K562 (cell line): ENCODE measurements at regions not wholly inside any gene's neighbourhood (a gene's known extent, or its start where the extent isn't known, plus 50 kb on each side); places are given as distances from the start of the nearest gene placed in this dataset.

Experiments used
- ATAC-seq: fragments of 200-7000 bp; cut with Tn5 transposase; 3 replicates; pipeline ENCODE4 v1.9.1; 2020; ENCODE audit warnings: moderate library complexity
- BruUV-seq: library from RNA; stranded (reverse); fragments of 400-500 nt; replicated peaks from 2 replicates; lab custom pipeline; 2021; lab: Mats Ljungman, UMichigan
- CTCF ChIA-PET: fragments of 300-600 bp; formaldehyde crosslinking; extraction: SDS; loops from one replicate; lab custom pipeline; 2021; ENCODE audit warnings: low intra/inter-chr PET ratio; lab: Yijun Ruan, JAX
- POLR2A ChIA-PET: fragments of 300-600, 350-650 bp; sonication (Branson Sonifier 250); formaldehyde crosslinking; extraction: SDS; loops from one replicate; lab custom pipeline; 2021; ENCODE audit warnings: antibody characterized with exemption, inconsistent platforms; lab: Yijun Ruan, JAX
- DNase-seq, 4 experiments: peaks; one replicate each; pipeline versions ENCODE4 v3.0.0 to v3.0.0-alpha.2; 2011 to 2018; ENCODE audit warnings: low spot score in 3 of 4, mixed read lengths in 3 of 4; ENCODE audit errors: extremely low read depth in 1 of 4
- FAIRE-seq: peaks from 2 replicates; lab custom pipeline; 2011; peaks lifted over from hg19 to GRCh38; lab: Jason Lieb, UNC
- H2AFZ ChIP-seq: 2 replicates; pipeline ENCODE4 v1.6.0; 2011; ENCODE audit warnings: low read depth, low read length, control low read depth, inconsistent platforms
- H3K27ac ChIP-seq: fragments of 200-600 bp; 3 replicates; pipeline ENCODE4 v1.8.0; 2011; ENCODE audit warnings: low read depth, mild to moderate bottlenecking, control low read depth, inconsistent platforms, low read length, moderate library complexity, mixed read lengths; ENCODE audit errors: extremely low read depth
- H3K27me3 ChIP-seq, 2 experiments: fragments of 300-600 bp in 1 of 2; 2 replicates in 1 of 2; 3 replicates in 1 of 2; pipeline versions ENCODE4 v1.6.0 to v1.8.0; 2011; ENCODE audit warnings: inconsistent platforms in 2 of 2, low read length in 2 of 2, mild to moderate bottlenecking in 1 of 2, mixed read lengths in 1 of 2, moderate library complexity in 1 of 2; ENCODE audit not compliant: control insufficient read depth in 2 of 2, insufficient read depth in 2 of 2
- H3K36me3 ChIP-seq: fragments of 300-600 bp; 3 replicates; pipeline ENCODE4 v1.8.0; 2011; ENCODE audit warnings: mild to moderate bottlenecking, low read length, inconsistent platforms; ENCODE audit not compliant: control insufficient read depth, insufficient read depth
- H3K4me1 ChIP-seq, 2 experiments: fragments of 200-600 bp in 1 of 2; replicated peaks in 1 of 2; 2 replicates in 1 of 2; 3 replicates in 1 of 2; pipeline versions ENCODE4 v1.5.1 to v1.8.0; 2011; ENCODE audit warnings: inconsistent platforms in 2 of 2, low read length in 2 of 2, mild to moderate bottlenecking in 1 of 2, mixed read lengths in 1 of 2, moderate library complexity in 1 of 2; ENCODE audit not compliant: control insufficient read depth in 2 of 2, insufficient read depth in 2 of 2
- H3K4me2 ChIP-seq: 2 replicates; pipeline ENCODE4 v1.6.1; 2011; ENCODE audit warnings: low read length, control low read depth, inconsistent platforms, mixed read lengths; ENCODE audit not compliant: insufficient read depth
- H3K4me3 ChIP-seq: fragments of 200-600 bp; sonication (generic), shearing (Covaris generic); 2 replicates; pipeline ENCODE4 v1.5.1; 2016; ENCODE audit warnings: control low read depth, inconsistent platforms
- H3K79me2 ChIP-seq: fragments of 200-600 bp; 3 replicates; pipeline ENCODE4 v1.8.0; 2011; ENCODE audit warnings: low read length, inconsistent platforms; ENCODE audit not compliant: control insufficient read depth, insufficient read depth
- H3K9ac ChIP-seq, 2 experiments: 2 replicates each; pipeline versions ENCODE4 v1.6.0 to v1.6.1; 2011; ENCODE audit warnings: low read depth in 2 of 2, low read length in 2 of 2, control low read depth in 1 of 2, inconsistent platforms in 1 of 2, mild to moderate bottlenecking in 1 of 2, mixed read lengths in 1 of 2; ENCODE audit not compliant: insufficient read depth in 1 of 2
- H3K9me1 ChIP-seq: one replicate; pipeline ENCODE4 v1.6.0; 2011; ENCODE audit warnings: inconsistent platforms, mild to moderate bottlenecking, low read length, moderate library complexity; ENCODE audit not compliant: control insufficient read depth, insufficient read depth
- H3K9me3 ChIP-seq: replicated peaks from 2 replicates; pipeline ENCODE4 v1.5.1; 2011; ENCODE audit warnings: low read depth, low read length, inconsistent platforms; ENCODE audit not compliant: control insufficient read depth, insufficient read depth
- H4K20me1 ChIP-seq: replicated peaks from 2 replicates; pipeline ENCODE4 v1.6.1; 2011; ENCODE audit warnings: low read length, inconsistent platforms, mixed read lengths; ENCODE audit not compliant: control insufficient read depth, insufficient read depth
- CAMTA2 ChIP-seq: fragments of 250-450 bp; sonication (Bioruptor Pico); conservative IDR thresholded peaks from 2 replicates; pipeline ENCODE4 v1.5.1; 2022
- CBX2 ChIP-seq: fragments of 200-600 bp; sonication (generic); IDR thresholded peaks from one replicate; pipeline ENCODE4 v1.6.1; 2012; ENCODE audit warnings: mild to moderate bottlenecking, low read length, inconsistent platforms; ENCODE audit not compliant: insufficient read depth, poor library complexity, severe bottlenecking
- CTBP1 ChIP-seq: fragments of 450-650 bp; IDR thresholded peaks from 2 replicates; pipeline ENCODE4 v1.6.1; 2016; ENCODE audit warnings: borderline replicate concordance
- HIVEP1 ChIP-seq: fragments of 250-450 bp; sonication (Bioruptor Pico); IDR thresholded peaks from 2 replicates; pipeline ENCODE4 v1.4.0; 2020; ENCODE audit warnings: mild to moderate bottlenecking
- NEUROD1 ChIP-seq: fragments of 150-350 bp; IDR thresholded peaks from 2 replicates; pipeline ENCODE4 v1.6.1; 2014; ENCODE audit warnings: borderline replicate concordance, low read length, low read depth; ENCODE audit not compliant: partially characterized antibody
- NR3C1 ChIP-seq: sonication (generic); formaldehyde crosslinking; IDR thresholded peaks from 2 replicates; pipeline ENCODE4 v1.8.1; 2022; ENCODE audit warnings: missing genetic modification reagents
- NRF1 ChIP-seq, 2 experiments: fragments of 450-650 bp; IDR thresholded peaks in 1 of 2; conservative IDR thresholded peaks in 1 of 2; 2 replicates each; pipeline ENCODE4 v1.6.1; 2014; ENCODE audit warnings: mild to moderate bottlenecking in 2 of 2
- PURB ChIP-seq: sonication (generic); formaldehyde crosslinking; IDR thresholded peaks from 2 replicates; pipeline ENCODE4 v1.9.0; 2021; ENCODE audit warnings: low read depth, mild to moderate bottlenecking, missing genetic modification reagents
- SAFB2 ChIP-seq: fragments of 200-400 bp; formaldehyde crosslinking; IDR thresholded peaks from 2 replicates; pipeline ENCODE4 v1.6.1; 2018; ENCODE audit warnings: borderline replicate concordance, low read length, low read depth, moderate library complexity; ENCODE audit not compliant: severe bottlenecking
- SMAD4 ChIP-seq: fragments of 250-450 bp; sonication (Bioruptor Pico); conservative IDR thresholded peaks from 2 replicates; pipeline ENCODE4 v1.8.0; 2021; ENCODE audit warnings: inconsistent platforms, mild to moderate bottlenecking, moderate library complexity
- SRSF7 ChIP-seq: fragments of 200-400 bp; formaldehyde crosslinking; optimal IDR thresholded peaks from 2 replicates; pipeline ENCODE3; 2017; ENCODE audit warnings: mild to moderate bottlenecking, low read depth, low read length
- STAT5A ChIP-seq: IDR thresholded peaks from 2 replicates; pipeline ENCODE4 v1.6.1; 2012; ENCODE audit warnings: low read length, inconsistent platforms, borderline replicate concordance
- ZNF197 ChIP-seq: fragments of 200-800 bp; sonication (Bioruptor generic); IDR thresholded peaks from 2 replicates; pipeline ENCODE4 v1.6.1; 2016; ENCODE audit warnings: low read depth, missing genetic modification characterization, missing compliant biosample characterization
- ZNF263 ChIP-seq: sonication (generic); formaldehyde crosslinking; IDR thresholded peaks from 2 replicates; pipeline ENCODE4 v1.8.0; 2022; ENCODE audit warnings: mild to moderate bottlenecking, missing genetic modification reagents, borderline replicate concordance
- WGBS: fragments of 100-300 bp; shearing (Covaris generic); methylation state at CpG from one replicate; pipeline ENCODE4 v1.1.6; 2016; ENCODE audit warnings: low coverage, mixed read lengths; ENCODE audit not compliant: insufficient coverage; ENCODE audit errors: missing lambda C conversion rate; 5-methylcytosine and 5-hydroxymethylcytosine counted together
- in situ Hi-C: fragments of 300-500 bp; cut with MboI; formaldehyde crosslinking; loops from 4 replicates; pipeline ENCODE4 v1.15.0; 2018; ENCODE audit warnings: inconsistent platforms, mixed read lengths
- intact Hi-C: fragments of 100-400 bp; cut with micrococcal nuclease; formaldehyde crosslinking; loops from 2 replicates; pipeline ENCODE4 v1.14.2; 2022

- Histone ChIP-seq H3K4me2 (no peak overlapping the region), H3K9ac (no peak overlapping the region), H3K4me1 (no peaks in the 10 kb centered on the region), H3K9me3 (no peaks in the 10 kb centered on the region), H3K27me3 (no peaks in the 10 kb centered on the region), H3K79me2 (no peaks in the 10 kb centered on the region), H3K4me3 (no peak overlapping the region), H3K9me1 (no peaks in the 10 kb centered on the region), H3K36me3 (no peaks in the 10 kb centered on the region), H3K27ac (no peak overlapping the region), H2AFZ (no peak overlapping the region), H4K20me1 (no peaks in the 10 kb centered on the region)
- intact Hi-C loops (no loop called here), in situ Hi-C loops (no loop called here)
- BruUV-seq = no TSS peak
- DNase-seq (peak in 1 of 4 experiments; percentile 0), ATAC-seq (no peak), FAIRE-seq (no peak)
- 8% methylated on average over 4 of the region's 5 CpGs for WGBS
- no peak for TF ChIP-seq CBX2
- no peak for TF ChIP-seq HIVEP1 (CRISPR knock-in tag)
- no peak for TF ChIP-seq PURB
- no peak for TF ChIP-seq CTBP1
- no peak for TF ChIP-seq SMAD4 (CRISPR knock-in tag)
- no peak for TF ChIP-seq CAMTA2 (CRISPR knock-in tag)
- TF ChIP-seq STAT5A = no peak
- no peak for TF ChIP-seq NR3C1 (CRISPR knock-in tag)
- no peak for TF ChIP-seq ZNF263 (CRISPR knock-in tag)
- no peak for TF ChIP-seq ZNF197 (CRISPR knock-in tag)
- no peak for TF ChIP-seq SRSF7
- no peak for TF ChIP-seq NRF1 (conservative IDR thresholded peaks at IDR 0.05 in 1 of 2, IDR thresholded peaks at IDR 0.05 in 1 of 2)
- no peak for TF ChIP-seq SAFB2
- TF ChIP-seq NEUROD1 = no peak
- ChIA-PET POLR2A (no interaction called here), CTCF (no interaction called here)
Observed at GRCh38 chr13:63901630-63902029, 2486.0 kb upstream of the PCDH20 start.
